ENCODE measurements at regions not wholly inside any gene's neighbourhood (a gene's known extent, or its start where the extent isn't known, plus 50 kb on each side); places are given as distances from the start of the nearest gene placed in this dataset.

GRCh38 chrX:129233786-129234185 is 289.5 kb downstream of the SMARCA1 start:
- H3K9ac ChIP-seq (ENCODE audit: low read length): no peak overlapping the region
- no peak for DNase-seq
- H3K9me2 ChIP-seq (replicated peaks; ENCODE audit: insufficient read depth, low read length): no peaks in the 10 kb centered on the region
- H4K20me1 ChIP-seq (ENCODE audit: insufficient read depth, low read depth, low read length): no peaks in the 10 kb centered on the region
- no peak overlapping the region for H3K4me2 ChIP-seq (ENCODE audit: low read depth, low read length, poor library complexity, severe bottlenecking)
- no peak overlapping the region for H3K4me3 ChIP-seq (ENCODE audit: low read length)
- H3K4me1 ChIP-seq (ENCODE audit: low read length): no peaks in the 10 kb centered on the region
- H3K27ac ChIP-seq (ENCODE audit: low read length): no peak overlapping the region
- no peaks in the 10 kb centered on the region for H3K79me2 ChIP-seq (ENCODE audit: low read length)
- H2AFZ ChIP-seq (ENCODE audit: low read length): no peak overlapping the region
- H3K27me3 ChIP-seq (ENCODE audit: low read length): no peaks in the 10 kb centered on the region
- H3K36me3 ChIP-seq (ENCODE audit: insufficient read depth, low read length): no peaks in the 10 kb centered on the region
- no peaks in the 10 kb centered on the region for H3K9me3 ChIP-seq (ENCODE audit: low read length)

- Histone ChIP-seq H3K36me3 (ENCODE audit: insufficient read depth, low read length) (no peaks in the 10 kb centered on the region), H3K9ac (ENCODE audit: low read length) (no peak overlapping the region), H3K9me3 (ENCODE audit: low read length) (no peaks in the 10 kb centered on the region), H3K79me2 (ENCODE audit: low read length) (no peaks in the 10 kb centered on the region), H3K9me2 (replicated peaks; ENCODE audit: insufficient read depth, low read length) (no peaks in the 10 kb centered on the region), H3K4me2 (ENCODE audit: low read depth, low read length, poor library complexity, severe bottlenecking) (no peak overlapping the region), H2AFZ (ENCODE audit: low read length) (no peak overlapping the region), H4K20me1 (ENCODE audit: insufficient read depth, low read depth, low read length) (no peaks in the 10 kb centered on the region), H3K4me1 (ENCODE audit: low read length) (no peaks in the 10 kb centered on the region), H3K4me3 (ENCODE audit: low read length) (no peak overlapping the region), H3K27me3 (ENCODE audit: low read length) (no peaks in the 10 kb centered on the region), H3K27ac (ENCODE audit: low read length) (no peak overlapping the region)
- DNase-seq: no peak
Observed at GRCh38 chrX:129230850-129231512, 292.3 kb downstream of the SMARCA1 start.

GRCh38 chrX:129230168-129230567 is 293.1 kb downstream of the SMARCA1 start:
- Histone ChIP-seq H3K36me3 (ENCODE audit: insufficient read depth, low read length) (no peaks in the 10 kb centered on the region), H3K9me3 (ENCODE audit: low read length) (no peaks in the 10 kb centered on the region), H3K9me2 (replicated peaks; ENCODE audit: insufficient read depth, low read length) (no peaks in the 10 kb centered on the region)

GRCh38 chrX:129227366-129227765 is 295.9 kb downstream of the SMARCA1 start:
- Histone ChIP-seq H3K4me2 (ENCODE audit: low read depth, low read length, poor library complexity, severe bottlenecking) (no peak overlapping the region), H3K79me2 (ENCODE audit: low read length) (no peaks in the 10 kb centered on the region), H2AFZ (ENCODE audit: low read length) (no peak overlapping the region), H3K9ac (ENCODE audit: low read length) (no peak overlapping the region), H3K4me1 (ENCODE audit: low read length) (no peaks in the 10 kb centered on the region), H3K36me3 (ENCODE audit: insufficient read depth, low read length) (no peaks in the 10 kb centered on the region), H3K9me3 (ENCODE audit: low read length) (no peaks in the 10 kb centered on the region), H3K9me2 (replicated peaks; ENCODE audit: insufficient read depth, low read length) (no peaks in the 10 kb centered on the region), H4K20me1 (ENCODE audit: insufficient read depth, low read depth, low read length) (no peaks in the 10 kb centered on the region), H3K27me3 (ENCODE audit: low read length) (no peaks in the 10 kb centered on the region), H3K4me3 (ENCODE audit: low read length) (no peak overlapping the region), H3K27ac (ENCODE audit: low read length) (no peak overlapping the region)
- DNase-seq: no peak

More at GRCh38 chrX:129230168-129230567, 293.1 kb downstream of the SMARCA1 start:
- no peak overlapping the region for H2AFZ ChIP-seq (ENCODE audit: low read length)
- H3K4me2 ChIP-seq (ENCODE audit: low read depth, low read length, poor library complexity, severe bottlenecking): no peak overlapping the region
- no peak overlapping the region for H3K4me3 ChIP-seq (ENCODE audit: low read length)
- H3K79me2 ChIP-seq (ENCODE audit: low read length): no peaks in the 10 kb centered on the region
- no peaks in the 10 kb centered on the region for H3K27me3 ChIP-seq (ENCODE audit: low read length)
- no peak overlapping the region for H3K9ac ChIP-seq (ENCODE audit: low read length)
- DNase-seq: no peak
- no peaks in the 10 kb centered on the region for H3K4me1 ChIP-seq (ENCODE audit: low read length)
- no peaks in the 10 kb centered on the region for H4K20me1 ChIP-seq (ENCODE audit: insufficient read depth, low read depth, low read length)
- H3K27ac ChIP-seq (ENCODE audit: low read length): no peak overlapping the region

- H3K9me3 ChIP-seq (ENCODE audit: low read length): no peaks in the 10 kb centered on the region
- no peak overlapping the region for H3K4me2 ChIP-seq (ENCODE audit: low read depth, low read length, poor library complexity, severe bottlenecking)
- H3K36me3 ChIP-seq (ENCODE audit: insufficient read depth, low read length): no peaks in the 10 kb centered on the region
- H3K27me3 ChIP-seq (ENCODE audit: low read length): no peaks in the 10 kb centered on the region
- H3K27ac ChIP-seq (ENCODE audit: low read length): no peak overlapping the region
- no peak overlapping the region for H3K4me3 ChIP-seq (ENCODE audit: low read length)
- H4K20me1 ChIP-seq (ENCODE audit: insufficient read depth, low read depth, low read length): no peaks in the 10 kb centered on the region
- no peaks in the 10 kb centered on the region for H3K4me1 ChIP-seq (ENCODE audit: low read length)
- no peaks in the 10 kb centered on the region for H3K9me2 ChIP-seq (replicated peaks; ENCODE audit: insufficient read depth, low read length)
- no peak overlapping the region for H3K9ac ChIP-seq (ENCODE audit: low read length)
- H2AFZ ChIP-seq (ENCODE audit: low read length): no peak overlapping the region
- no peaks in the 10 kb centered on the region for H3K79me2 ChIP-seq (ENCODE audit: low read length)
- DNase-seq: no peak
Observed at GRCh38 chrX:129193357-129193756, 329.9 kb downstream of the SMARCA1 start.

- H3K4me2 ChIP-seq (ENCODE audit: low read depth, low read length, poor library complexity, severe bottlenecking): no peak overlapping the region
- no peak for DNase-seq
- no peak overlapping the region for H3K4me3 ChIP-seq (ENCODE audit: low read length)
- no peak overlapping the region for H3K9ac ChIP-seq (ENCODE audit: low read length)
- H4K20me1 ChIP-seq (ENCODE audit: insufficient read depth, low read depth, low read length): no peaks in the 10 kb centered on the region
- H3K9me2 ChIP-seq (replicated peaks; ENCODE audit: insufficient read depth, low read length): no peaks in the 10 kb centered on the region
- H3K79me2 ChIP-seq (ENCODE audit: low read length): no peaks in the 10 kb centered on the region
- no peaks in the 10 kb centered on the region for H3K27me3 ChIP-seq (ENCODE audit: low read length)
- no peaks in the 10 kb centered on the region for H3K36me3 ChIP-seq (ENCODE audit: insufficient read depth, low read length)
- no peaks in the 10 kb centered on the region for H3K4me1 ChIP-seq (ENCODE audit: low read length)
- no peak overlapping the region for H2AFZ ChIP-seq (ENCODE audit: low read length)
- no peak overlapping the region for H3K27ac ChIP-seq (ENCODE audit: low read length)
- no peaks in the 10 kb centered on the region for H3K9me3 ChIP-seq (ENCODE audit: low read length)
Observed at GRCh38 chrX:129188231-129188630, 335.1 kb downstream of the SMARCA1 start.

GRCh38 chrX:129176710-129177109 is 346.6 kb downstream of the SMARCA1 start:
- no peaks in the 10 kb centered on the region for H3K79me2 ChIP-seq (ENCODE audit: low read length)

GRCh38 chrX:129161108-129161507 is 362.2 kb downstream of the SMARCA1 start:
- H3K4me1 ChIP-seq (ENCODE audit: low read length): no peaks in the 10 kb centered on the region
- H3K79me2 ChIP-seq (ENCODE audit: low read length): no peaks in the 10 kb centered on the region
- H3K9me3 ChIP-seq (ENCODE audit: low read length): no peaks in the 10 kb centered on the region
- H3K4me3 ChIP-seq (ENCODE audit: low read length): no peak overlapping the region
- no peaks in the 10 kb centered on the region for H3K27me3 ChIP-seq (ENCODE audit: low read length)
- H3K36me3 ChIP-seq (ENCODE audit: insufficient read depth, low read length): no peaks in the 10 kb centered on the region
- H2AFZ ChIP-seq (ENCODE audit: low read length): no peak overlapping the region
- H3K4me2 ChIP-seq (ENCODE audit: low read depth, low read length, poor library complexity, severe bottlenecking): no peak overlapping the region
- H3K9ac ChIP-seq (ENCODE audit: low read length): no peak overlapping the region
- no peak for DNase-seq
- no peaks in the 10 kb centered on the region for H4K20me1 ChIP-seq (ENCODE audit: insufficient read depth, low read depth, low read length)
- no peaks in the 10 kb centered on the region for H3K9me2 ChIP-seq (replicated peaks; ENCODE audit: insufficient read depth, low read length)
- no peak overlapping the region for H3K27ac ChIP-seq (ENCODE audit: low read length)

More at GRCh38 chrX:129176710-129177109, 346.6 kb downstream of the SMARCA1 start:
- Histone ChIP-seq H2AFZ (ENCODE audit: low read length) (no peak overlapping the region), H3K4me3 (ENCODE audit: low read length) (no peak overlapping the region), H3K9me2 (replicated peaks; ENCODE audit: insufficient read depth, low read length) (no peaks in the 10 kb centered on the region), H3K27me3 (ENCODE audit: low read length) (no peaks in the 10 kb centered on the region), H3K4me2 (ENCODE audit: low read depth, low read length, poor library complexity, severe bottlenecking) (no peak overlapping the region), H3K4me1 (ENCODE audit: low read length) (no peaks in the 10 kb centered on the region), H3K9ac (ENCODE audit: low read length) (no peak overlapping the region), H3K27ac (ENCODE audit: low read length) (no peak overlapping the region), H3K36me3 (ENCODE audit: insufficient read depth, low read length) (no peaks in the 10 kb centered on the region), H3K9me3 (ENCODE audit: low read length) (no peaks in the 10 kb centered on the region), H4K20me1 (ENCODE audit: insufficient read depth, low read depth, low read length) (no peaks in the 10 kb centered on the region)
- no peak for DNase-seq

Measured in Karpas-422 (cell line).